Stimulated activated CD4-positive, alpha-beta T cell treated with anti-CD3 and anti-CD28 coated beads, Interleukin-2, amount 100 ng/mL, for 24 hours (primary cell): ENCODE measurements at regions not wholly inside any gene's neighbourhood (a gene's known extent, or its start where the extent isn't known, plus 50 kb on each side); places are given as distances from the start of the nearest gene placed in this dataset.

ENCODE experiments used
- DNase-seq, 2 donors: peaks; one replicate each; pipeline ENCODE4 v3.0.0-alpha.2; 2020

DNA sequence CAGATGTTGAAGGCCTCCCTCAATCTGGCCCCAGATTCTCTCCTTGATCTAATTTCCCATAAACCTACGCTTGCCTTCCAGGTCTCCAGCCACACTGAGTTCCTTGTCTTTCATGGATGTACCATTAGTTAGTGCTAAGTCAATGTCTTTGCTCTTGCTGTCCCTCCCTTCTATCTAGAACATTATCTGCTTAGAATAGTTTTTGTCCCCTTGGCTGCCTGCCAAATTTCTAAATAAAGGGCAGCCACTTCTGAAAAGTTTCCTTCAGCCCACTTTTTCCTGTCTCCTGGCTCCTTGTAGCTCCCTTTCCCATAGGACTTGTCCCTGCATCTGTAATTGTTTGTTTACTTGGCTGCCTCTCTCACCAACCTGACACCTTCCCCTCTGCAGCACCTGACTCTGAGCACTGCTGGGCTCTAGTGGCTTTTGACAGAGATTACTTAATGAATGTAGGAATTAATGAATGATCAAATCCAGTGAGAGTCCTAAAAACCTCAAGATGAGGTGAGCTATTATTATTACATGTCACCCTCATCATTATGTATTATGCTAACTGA lies 58.3 kb downstream of the CXCL12 start:
- no peak for DNase-seq

DNA sequence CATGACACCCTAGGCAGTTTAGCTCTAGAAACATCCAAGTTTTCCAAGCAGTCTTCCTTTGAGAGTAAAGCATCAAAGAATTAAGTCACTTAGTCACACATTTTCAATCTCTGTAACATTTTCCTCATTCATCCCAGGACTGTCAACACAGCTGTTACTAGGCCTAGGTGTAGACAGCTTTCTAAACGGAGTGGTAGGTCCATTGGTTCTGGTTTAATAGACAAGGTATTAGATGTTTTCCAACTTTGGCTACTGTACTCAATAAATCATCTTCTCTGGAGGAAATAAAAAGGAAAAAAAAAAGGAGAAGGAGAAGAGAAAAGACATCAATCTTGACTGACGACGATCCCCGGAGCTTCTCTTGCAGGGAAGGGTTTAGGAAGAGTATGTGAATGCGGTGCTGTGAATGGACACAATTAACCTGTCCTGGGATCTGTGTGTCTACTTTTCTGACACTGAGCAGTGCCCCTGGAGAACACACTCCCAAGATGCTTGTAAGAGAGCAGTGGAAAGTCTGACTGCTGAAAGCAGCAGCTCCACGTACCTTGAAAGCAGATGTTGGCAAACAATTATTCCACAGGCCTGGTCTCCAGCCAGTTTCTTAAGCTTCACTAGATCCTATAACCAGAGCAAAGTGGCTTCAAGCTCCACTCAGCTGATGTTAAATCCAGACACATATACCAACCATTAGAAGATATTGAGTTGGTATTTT lies 59.1 kb downstream of the CXCL12 start:
- DNase-seq = no peak

GRCh38 chr10:44325157-44325556 lies 59.7 kb downstream of the CXCL12 start:
- no peak for DNase-seq

- DNase-seq = no peak
Observed at GRCh38 chr10:44323838-44324237, 61.1 kb downstream of the CXCL12 start.

DNA sequence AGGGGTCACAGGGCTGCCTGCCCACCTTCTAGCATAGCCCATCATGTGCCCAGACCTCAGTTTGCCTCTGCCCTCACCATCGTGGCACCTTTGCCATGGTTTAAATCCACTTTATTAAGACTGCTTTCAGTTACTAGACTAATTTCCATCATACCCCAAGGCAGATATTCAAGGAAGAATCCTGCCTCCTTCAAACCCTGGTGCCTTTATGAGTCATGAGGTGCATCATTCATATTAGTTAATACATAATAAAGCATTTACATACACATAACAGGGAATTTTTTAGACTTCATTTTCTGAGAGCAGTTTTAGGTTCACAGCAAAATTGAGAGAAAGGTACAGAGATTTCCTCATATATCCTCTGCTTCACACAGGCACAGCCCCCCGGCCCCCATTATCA lies 62.8 kb downstream of the CXCL12 start:
- DNase-seq = no peak

- no peak for DNase-seq
Observed at GRCh38 chr10:44320756-44321155, 64.1 kb downstream of the CXCL12 start.

GRCh38 chr10:44317856-44318255 lies 67.0 kb downstream of the CXCL12 start:
- no peak for DNase-seq

DNA sequence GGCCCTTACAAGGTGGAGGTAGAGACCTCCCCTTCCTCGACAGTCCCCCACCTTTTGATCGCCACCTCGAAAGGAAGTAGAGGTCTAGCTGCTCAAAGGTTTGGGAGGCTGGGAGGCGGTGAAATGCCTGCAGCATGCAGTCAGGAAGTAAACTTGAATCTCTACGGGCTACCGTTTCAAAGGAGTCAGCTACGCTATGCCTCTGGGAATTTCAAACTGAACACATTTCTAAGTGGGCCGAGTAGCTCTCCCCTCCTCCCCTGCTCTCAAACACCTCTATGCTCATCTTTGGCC lies 68.0 kb downstream of the CXCL12 start:
- DNase-seq = no peak

GRCh38 chr10:44316187-44316921 lies 68.5 kb downstream of the CXCL12 start:
- peak in 1 of 2 donors; percentile 25 for DNase-seq

DNA sequence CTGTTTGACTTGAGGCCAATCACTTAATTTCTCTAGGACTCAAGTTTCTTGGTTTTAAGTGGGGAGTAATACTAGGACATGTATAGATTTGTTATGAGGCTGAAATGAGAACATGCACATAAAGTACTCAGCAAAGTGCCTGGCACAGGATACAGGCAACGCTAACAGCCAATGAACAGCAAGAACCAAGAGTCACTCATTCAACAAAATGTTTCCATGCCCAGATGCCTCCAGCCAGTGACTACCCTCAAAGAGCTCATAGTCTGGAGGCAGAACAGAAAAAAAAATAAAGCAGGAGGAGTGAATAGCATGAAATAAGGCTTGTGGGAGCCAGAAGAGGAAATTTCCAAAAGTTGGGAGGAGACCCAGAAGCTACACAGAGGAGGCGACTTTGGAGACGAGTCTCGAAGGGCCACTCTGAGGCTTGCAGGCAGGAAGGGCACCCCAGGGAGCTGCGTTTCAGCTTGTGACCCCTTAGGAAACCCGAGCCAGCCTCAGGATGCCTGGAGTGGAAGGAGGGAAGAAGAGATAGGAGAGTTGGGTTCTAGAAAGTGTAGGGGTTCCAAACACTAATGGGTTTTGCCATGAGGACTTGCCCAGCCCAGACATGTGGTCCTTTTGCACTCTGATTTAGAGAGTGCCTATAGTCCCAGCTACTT lies 70.0 kb downstream of the CXCL12 start:
- no peak for DNase-seq

- no peak for DNase-seq
Observed at GRCh38 chr10:44313761-44314165, 71.1 kb downstream of the CXCL12 start.

- no peak for DNase-seq
Observed at GRCh38 chr10:44312401-44312800, 72.5 kb downstream of the CXCL12 start.

DNA sequence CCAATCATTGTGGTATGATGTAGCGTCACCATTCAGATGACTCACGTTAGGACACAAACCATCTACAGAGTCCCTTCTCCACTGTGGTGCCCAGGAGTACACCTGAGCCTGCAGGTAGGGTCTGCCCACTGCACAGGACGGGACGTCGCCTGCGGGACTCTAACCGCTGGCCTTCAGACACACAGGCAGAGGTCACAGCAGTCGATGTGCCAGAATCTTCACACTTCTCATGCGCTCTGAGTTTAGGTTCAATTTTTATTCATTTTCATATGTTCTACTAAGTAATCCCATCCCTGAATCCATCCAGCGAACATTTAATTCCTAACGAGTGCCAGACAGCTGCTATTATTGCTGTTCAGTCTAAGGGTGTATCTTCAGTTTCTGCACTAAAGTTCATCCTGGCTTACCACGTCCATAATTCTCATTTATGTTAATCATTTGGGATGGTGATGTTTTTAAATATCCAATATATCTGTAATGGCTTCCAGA lies 73.3 kb downstream of the CXCL12 start:
- no peak for DNase-seq

- DNase-seq = peak; percentile 64 to 78
Observed at GRCh38 chr10:44310762-44311562, 73.9 kb downstream of the CXCL12 start.

DNA sequence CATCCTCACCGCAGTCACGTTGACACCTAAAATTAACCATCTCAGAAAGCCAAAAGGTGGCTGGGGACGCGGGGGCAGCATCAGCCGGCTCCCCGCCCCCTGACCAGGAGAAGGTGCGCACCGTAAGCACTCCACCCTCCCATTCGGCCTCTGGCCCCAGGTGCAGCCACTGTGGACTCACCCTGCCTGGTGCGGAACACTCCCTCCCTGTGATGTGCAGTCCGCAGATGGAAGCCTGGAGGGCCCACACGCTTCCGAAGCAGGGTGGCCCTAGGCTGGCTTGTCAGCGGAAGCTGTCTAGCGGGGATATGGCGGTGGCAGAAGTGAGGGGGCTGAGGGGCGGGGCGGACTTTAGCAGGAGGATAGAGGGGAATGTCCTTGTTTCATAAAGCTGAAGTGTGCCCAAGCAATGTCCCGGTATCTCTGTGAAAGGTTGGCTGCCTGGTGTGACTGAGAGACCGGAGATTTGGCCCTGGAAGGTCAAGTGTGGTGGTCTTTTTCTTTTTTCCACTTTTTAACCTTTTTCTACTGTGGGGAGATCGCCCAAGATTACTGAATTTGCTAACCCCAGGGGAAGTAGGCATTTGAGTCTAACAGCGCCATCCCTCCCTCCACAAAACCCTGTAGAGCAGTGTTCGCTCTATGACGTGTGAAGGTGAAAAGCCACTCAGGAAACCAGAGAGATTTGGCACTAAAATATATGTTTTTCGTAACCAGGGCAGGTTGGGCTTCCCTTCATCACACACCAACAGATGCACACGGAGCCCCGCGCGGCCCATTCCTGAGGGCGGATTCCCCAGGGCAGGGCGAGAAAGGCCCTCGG lies 74.7 kb downstream of the CXCL12 start:
- DNase-seq = no peak

DNA sequence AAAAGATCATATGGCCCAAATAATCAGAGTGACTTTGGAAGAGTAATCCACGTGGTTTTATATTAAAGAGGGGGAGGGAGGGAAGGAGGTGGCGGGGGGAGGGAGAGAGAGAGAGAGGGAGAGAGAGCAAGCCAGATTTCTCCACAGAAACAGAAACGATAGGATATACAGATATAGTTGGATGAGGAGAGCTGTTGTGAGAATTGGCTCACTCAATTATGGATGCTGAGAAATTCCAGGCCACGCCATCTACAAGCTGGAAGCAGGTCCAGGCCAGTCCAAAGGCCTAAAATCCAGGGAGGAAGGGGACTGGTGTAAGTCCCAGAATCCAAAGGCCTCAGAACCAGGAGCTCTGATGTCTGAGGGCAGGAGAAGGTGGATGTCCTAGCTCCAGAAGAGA lies 75.5 kb downstream of the CXCL12 start:
- DNase-seq = no peak

- no peak for DNase-seq
Observed at GRCh38 chr10:44308935-44309334, 76.0 kb downstream of the CXCL12 start.

DNA sequence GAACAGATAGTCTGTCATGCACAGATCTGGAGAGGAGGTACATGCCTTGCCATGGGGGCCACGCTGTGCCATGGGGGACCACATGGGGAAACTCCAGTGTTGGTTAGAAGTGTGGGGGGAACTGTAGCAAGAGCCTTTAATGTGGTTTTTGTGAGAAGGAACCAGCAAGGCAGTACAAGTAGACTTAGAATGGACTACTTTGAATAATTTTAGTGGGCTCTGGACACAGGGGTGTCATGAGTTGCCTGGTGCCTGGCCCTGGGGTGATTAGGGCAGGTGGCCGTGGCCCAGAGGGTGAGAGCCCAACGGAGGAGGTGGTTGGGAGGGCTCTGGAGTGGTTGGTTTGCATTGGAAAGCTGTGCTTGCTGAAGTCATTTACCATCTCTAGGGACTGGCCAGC lies 77.2 kb downstream of the CXCL12 start:
- DNase-seq = no peak

GRCh38 chr10:44306762-44307161 lies 78.1 kb downstream of the CXCL12 start:
- DNase-seq = no peak

- no peak for DNase-seq
Observed at GRCh38 chr10:44306147-44306710, 78.7 kb downstream of the CXCL12 start.

DNA sequence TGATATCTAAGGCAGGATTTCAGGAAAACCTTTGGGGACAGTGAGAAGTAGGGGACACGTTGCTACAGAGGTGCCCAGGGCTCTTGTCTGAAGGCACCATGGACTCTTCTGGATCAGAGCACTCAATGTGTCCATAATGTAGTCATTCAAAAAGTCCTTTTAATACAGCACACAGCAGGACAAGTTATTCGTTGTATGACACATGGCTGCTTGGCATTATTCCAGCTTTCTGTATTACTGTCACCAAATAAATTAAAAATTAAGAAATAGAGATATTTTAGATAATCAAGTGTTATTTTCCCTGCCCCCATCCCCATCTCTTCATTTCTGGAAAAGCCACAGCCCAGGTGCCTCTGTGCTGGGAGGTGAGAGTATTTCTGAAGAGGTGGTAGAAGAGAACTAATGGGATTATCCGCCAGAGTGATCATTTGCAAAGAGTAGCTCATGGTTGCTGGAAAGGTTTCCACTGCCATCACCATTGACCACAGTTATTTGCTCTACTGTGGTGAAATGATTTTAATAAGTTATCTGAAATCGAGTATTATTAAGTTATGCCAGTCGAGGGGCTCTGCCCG lies 83.0 kb downstream of the CXCL12 start:
- DNase-seq = no peak
